ENCODE measurements at regions not wholly inside any gene's neighbourhood (a gene's known extent, or its start where the extent isn't known, plus 50 kb on each side); places are given as distances from the start of the nearest gene placed in this dataset.

DNA sequence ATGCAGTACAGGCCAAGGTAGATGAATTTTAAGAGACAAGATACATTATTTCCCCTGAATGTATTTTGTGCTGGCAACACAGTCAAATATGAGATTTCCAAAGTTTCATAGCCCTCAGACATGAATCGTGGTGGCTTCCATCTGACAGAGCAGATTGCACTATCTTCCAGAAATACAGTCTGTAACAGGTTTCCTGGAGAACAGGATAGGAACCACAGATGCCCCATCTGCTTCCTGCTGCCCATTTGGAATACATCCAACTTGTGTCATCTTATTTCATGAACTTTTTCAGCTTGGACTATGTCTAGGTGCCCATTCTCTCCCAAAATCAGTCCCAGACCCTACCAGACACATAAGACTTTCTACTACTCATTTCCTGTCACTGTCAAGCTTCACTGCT lies 426.0 kb downstream of the KIF16B start:
- no peak for TF ChIP-seq POLR2A (IDR thresholded peaks at IDR 0.05)
- TF ChIP-seq EP300 (IDR thresholded peaks at IDR 0.05), result no peak
- TF ChIP-seq, protein P1, sequence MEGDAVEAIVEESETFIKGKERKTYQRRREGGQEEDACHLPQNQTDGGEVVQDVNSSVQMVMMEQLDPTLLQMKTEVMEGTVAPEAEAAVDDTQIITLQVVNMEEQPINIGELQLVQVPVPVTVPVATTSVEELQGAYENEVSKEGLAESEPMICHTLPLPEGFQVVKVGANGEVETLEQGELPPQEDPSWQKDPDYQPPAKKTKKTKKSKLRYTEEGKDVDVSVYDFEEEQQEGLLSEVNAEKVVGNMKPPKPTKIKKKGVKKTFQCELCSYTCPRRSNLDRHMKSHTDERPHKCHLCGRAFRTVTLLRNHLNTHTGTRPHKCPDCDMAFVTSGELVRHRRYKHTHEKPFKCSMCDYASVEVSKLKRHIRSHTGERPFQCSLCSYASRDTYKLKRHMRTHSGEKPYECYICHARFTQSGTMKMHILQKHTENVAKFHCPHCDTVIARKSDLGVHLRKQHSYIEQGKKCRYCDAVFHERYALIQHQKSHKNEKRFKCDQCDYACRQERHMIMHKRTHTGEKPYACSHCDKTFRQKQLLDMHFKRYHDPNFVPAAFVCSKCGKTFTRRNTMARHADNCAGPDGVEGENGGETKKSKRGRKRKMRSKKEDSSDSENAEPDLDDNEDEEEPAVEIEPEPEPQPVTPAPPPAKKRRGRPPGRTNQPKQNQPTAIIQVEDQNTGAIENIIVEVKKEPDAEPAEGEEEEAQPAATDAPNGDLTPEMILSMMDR (IDR thresholded peaks at IDR 0.05), result no peak
- Histone ChIP-seq H3K27me3 (no peaks in the 10 kb centered on the region), H3K9me3 (no peaks in the 10 kb centered on the region), H3K4me3 (no peak overlapping the region), H3K27ac (no peak overlapping the region), H3K36me3 (no peaks in the 10 kb centered on the region), H3K4me1 (ENCODE audit: insufficient read depth) (no peaks in the 10 kb centered on the region)
- 69 to 82% (median 70%) methylated on average over 1 of the region's 1 CpG for WGBS, 3 donors
- no peak for DNase-seq
- intact Hi-C loops (cut with DNase I), result no loop called here

DNA sequence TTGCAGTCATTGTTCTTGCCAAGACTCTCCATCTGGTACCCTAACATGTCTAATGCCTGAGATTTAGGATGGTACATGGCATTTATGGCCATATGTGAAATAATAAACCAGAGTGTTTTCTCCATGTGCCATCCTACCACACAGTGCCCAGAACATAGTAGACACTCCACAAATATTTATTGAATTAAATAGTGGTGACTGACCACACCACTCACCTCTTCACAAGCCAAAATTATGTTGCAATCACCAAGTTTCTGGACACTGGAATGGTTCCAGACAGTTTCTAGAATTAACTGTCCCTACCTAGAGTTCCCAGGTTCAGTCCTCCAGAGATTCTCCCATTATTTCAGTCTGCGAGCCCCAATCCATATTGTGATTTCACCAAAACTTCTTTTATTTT lies 427.3 kb downstream of the KIF16B start:
- Histone ChIP-seq H3K27ac (no peak overlapping the region), H3K9me3 (no peaks in the 10 kb centered on the region), H3K27me3 (no peaks in the 10 kb centered on the region), H3K36me3 (no peaks in the 10 kb centered on the region), H3K4me3 (no peak overlapping the region), H3K4me1 (ENCODE audit: insufficient read depth) (no peaks in the 10 kb centered on the region)
- WGBS, 3 donors, result 98 to 100% (median 100%) methylated on average over 1 of the region's 1 CpG
- intact Hi-C loops (cut with DNase I), result no loop called here
- no peak for TF ChIP-seq POLR2A (IDR thresholded peaks at IDR 0.05)
- no peak for TF ChIP-seq EP300 (IDR thresholded peaks at IDR 0.05)
- DNase-seq, result no peak

DNA sequence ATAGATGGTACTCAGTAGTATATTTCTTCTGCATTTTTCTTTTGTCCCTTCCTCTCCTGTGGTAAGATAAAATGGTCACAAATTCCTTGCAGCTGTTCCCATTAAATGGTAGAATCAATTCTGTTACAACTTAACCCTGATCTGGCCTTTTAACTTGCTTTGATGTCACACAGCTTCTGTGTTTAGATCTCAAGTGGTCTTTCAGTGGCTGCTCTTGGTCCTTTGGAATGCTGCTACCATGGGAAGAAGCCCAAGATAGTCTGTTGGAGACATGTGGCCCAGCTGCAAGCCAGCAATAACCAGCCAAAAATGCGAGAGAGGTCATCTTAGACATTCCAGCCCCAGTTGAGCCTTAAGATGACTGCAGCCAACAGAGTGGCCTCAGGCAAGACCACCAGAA lies 429.7 kb downstream of the KIF16B start:
- H3K27me3 ChIP-seq, result no peaks in the 10 kb centered on the region
- H3K27ac ChIP-seq, result no peak overlapping the region
- no peaks in the 10 kb centered on the region for H3K4me1 ChIP-seq (ENCODE audit: insufficient read depth)
- no peaks in the 10 kb centered on the region for H3K9me3 ChIP-seq
- no peak for DNase-seq
- intact Hi-C loops (cut with DNase I), result no loop called here
- H3K36me3 ChIP-seq, result no peaks in the 10 kb centered on the region
- 89 to 91% (median 91%) methylated on average over 1 of the region's 1 CpG for WGBS, 3 donors
- H3K4me3 ChIP-seq, result no peak overlapping the region
- TF ChIP-seq, protein P1 (IDR thresholded peaks at IDR 0.05), result no peak
- TF ChIP-seq POLR2A (IDR thresholded peaks at IDR 0.05) (no peak), EP300 (IDR thresholded peaks at IDR 0.05) (no peak)

DNA sequence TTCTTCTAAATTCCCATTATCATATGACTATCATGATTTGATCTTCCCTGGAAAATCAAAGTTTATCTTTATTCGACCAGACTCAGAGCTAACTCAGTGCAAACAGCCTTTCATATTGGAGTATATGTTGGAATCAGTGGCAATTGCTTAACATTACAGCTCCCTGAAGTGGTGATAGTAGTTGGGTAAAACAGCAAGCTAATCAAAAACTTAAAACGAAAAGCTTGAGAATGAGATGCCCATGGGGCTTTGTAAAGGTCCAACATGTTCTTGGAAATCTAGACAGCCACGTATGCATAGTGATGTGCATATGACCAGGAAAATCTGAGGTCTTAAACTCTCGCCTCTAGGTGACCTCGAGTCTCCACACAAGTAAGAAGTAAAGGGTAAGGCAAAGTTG lies 437.6 kb downstream of the KIF16B start:
- no peak overlapping the region for H3K27ac ChIP-seq
- H3K27me3 ChIP-seq, result no peaks in the 10 kb centered on the region
- H3K4me3 ChIP-seq, result no peak overlapping the region
- WGBS, 3 donors, result 88 to 89% (median 89%) methylated on average over 5 of the region's 5 CpGs
- intact Hi-C loops (cut with DNase I), result no loop called here
- H3K36me3 ChIP-seq, result no peaks in the 10 kb centered on the region
- DNase-seq, result no peak
- no peaks in the 10 kb centered on the region for H3K4me1 ChIP-seq (ENCODE audit: insufficient read depth)
- H3K9me3 ChIP-seq, result no peaks in the 10 kb centered on the region
- TF ChIP-seq EP300 (IDR thresholded peaks at IDR 0.05), result no peak
- TF ChIP-seq POLR2A (IDR thresholded peaks at IDR 0.05), result no peak
- TF ChIP-seq, protein P1 (IDR thresholded peaks at IDR 0.05), result no peak

DNA sequence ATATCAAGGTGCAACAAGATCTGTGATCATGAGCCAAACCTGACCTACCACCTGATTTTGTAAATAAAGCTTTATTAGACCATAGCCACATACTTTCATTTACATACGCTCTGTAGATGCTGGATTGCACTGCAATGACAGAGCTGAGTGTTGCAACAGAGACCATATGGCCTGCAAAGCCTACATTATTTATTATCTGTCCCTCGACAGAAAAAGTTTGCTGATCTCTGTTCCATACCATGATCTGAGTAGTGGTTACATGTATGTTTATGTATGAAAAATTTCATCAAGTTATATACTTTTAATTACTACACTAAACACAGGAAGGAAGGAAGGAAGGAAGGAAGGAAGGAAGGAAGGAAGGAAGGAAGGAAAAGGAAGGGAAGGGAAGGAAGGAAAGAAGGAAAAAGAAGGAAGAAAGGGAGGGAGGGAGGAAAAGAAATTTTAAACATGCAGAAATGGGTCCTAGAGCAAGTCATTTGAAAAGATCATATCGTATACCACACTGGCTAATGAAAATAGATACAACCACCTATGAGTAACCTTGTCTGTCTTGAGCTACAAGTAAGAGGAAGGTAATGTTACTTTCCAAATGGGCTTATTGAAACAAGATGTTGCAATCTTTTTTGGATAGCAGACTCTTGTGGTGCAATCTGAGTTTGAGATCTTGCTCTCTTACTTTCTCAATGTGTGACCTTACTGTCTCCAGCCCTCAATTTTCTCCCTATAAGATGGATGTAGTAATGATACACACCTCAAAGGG lies 441.0 kb downstream of the KIF16B start:
- Histone ChIP-seq H3K27me3 (no peaks in the 10 kb centered on the region), H3K36me3 (no peaks in the 10 kb centered on the region), H3K4me1 (ENCODE audit: insufficient read depth) (no peaks in the 10 kb centered on the region), H3K9me3 (no peaks in the 10 kb centered on the region), H3K4me3 (no peak overlapping the region), H3K27ac (no peak overlapping the region)
- WGBS, 3 donors, result 75 to 86% (median 77%) methylated on average over 3 of the region's 3 CpGs
- TF ChIP-seq POLR2A (IDR thresholded peaks at IDR 0.05) (no peak), EP300 (IDR thresholded peaks at IDR 0.05) (no peak)
- TF ChIP-seq, protein P1 (IDR thresholded peaks at IDR 0.05), result no peak
- intact Hi-C loops (cut with DNase I), result no loop called here
- DNase-seq, result no peak
